Osteocyte (in vitro differentiated cells): ENCODE measurements at regions not wholly inside any gene's neighbourhood (a gene's known extent, or its start where the extent isn't known, plus 50 kb on each side); places are given as distances from the start of the nearest gene placed in this dataset.

Experiments used
- DNase-seq: peaks from one replicate; pipeline ENCODE4 v3.0.0; 2021; ENCODE audit warnings: mixed read lengths; ENCODE audit not compliant: unreplicated experiment; ENCODE audit errors: extremely low spot score
- H3K27ac Mint-ChIP-seq: one replicate; pipeline ENCODE4 v1.8.0; 2021; ENCODE audit warnings: mild to moderate bottlenecking, mixed read lengths; ENCODE audit not compliant: unreplicated experiment
- H3K27me3 Mint-ChIP-seq: one replicate; pipeline ENCODE4 v1.8.0; 2021; ENCODE audit warnings: mixed read lengths; ENCODE audit not compliant: unreplicated experiment
- H3K36me3 Mint-ChIP-seq: one replicate; pipeline ENCODE4 v1.8.0; 2021; ENCODE audit warnings: mixed read lengths; ENCODE audit not compliant: unreplicated experiment
- H3K4me1 Mint-ChIP-seq: one replicate; pipeline ENCODE4 v1.8.0; 2021; ENCODE audit warnings: mixed read lengths; ENCODE audit not compliant: unreplicated experiment
- H3K4me3 Mint-ChIP-seq: one replicate; pipeline ENCODE4 v1.8.0; 2021; ENCODE audit warnings: mild to moderate bottlenecking, moderate library complexity, mixed read lengths; ENCODE audit not compliant: unreplicated experiment
- H3K9me3 Mint-ChIP-seq: one replicate; pipeline ENCODE4 v1.8.0; 2021; ENCODE audit warnings: mixed read lengths; ENCODE audit not compliant: unreplicated experiment
- CTCF ChIP-seq: fragments of 200-600 bp; sonication (generic); IDR thresholded peaks from 2 replicates; pipeline ENCODE4 v1.5.0; 2021; ENCODE audit warnings: antibody characterized with exemption, mild to moderate bottlenecking, moderate library complexity

GRCh38 chr2:235139956-235140800, 188.4 kb downstream of the SH3BP4 start:
- Mint-ChIP-seq H3K27me3 (peaks cover 12% of the 10 kb centered on the region), H3K27ac (no peak overlapping the region), H3K4me1 (peaks cover 2% of the 10 kb centered on the region), H3K9me3 (no peaks in the 10 kb centered on the region), H3K4me3 (no peak overlapping the region), H3K36me3 (no peaks in the 10 kb centered on the region)
- peak; percentile 75 for DNase-seq
- no peak for TF ChIP-seq CTCF

GRCh38 chr2:235140801-235141081, 188.9 kb downstream of the SH3BP4 start:
- Mint-ChIP-seq H3K9me3 (no peaks in the 10 kb centered on the region), H3K27me3 (peaks cover 12% of the 10 kb centered on the region), H3K27ac (no peak overlapping the region), H3K4me1 (peaks cover 2% of the 10 kb centered on the region), H3K36me3 (no peaks in the 10 kb centered on the region), H3K4me3 (no peak overlapping the region)
- no peak for TF ChIP-seq CTCF
- peak; percentile 62 for DNase-seq

GRCh38 chr2:235141411-235142128, 189.8 kb downstream of the SH3BP4 start:
- no peaks in the 10 kb centered on the region for H3K36me3 Mint-ChIP-seq
- no peaks in the 10 kb centered on the region for H3K9me3 Mint-ChIP-seq
- no peak overlapping the region for H3K27ac Mint-ChIP-seq
- no peak overlapping the region for H3K4me3 Mint-ChIP-seq
- no peak for TF ChIP-seq CTCF
- H3K4me1 Mint-ChIP-seq: no peaks in the 10 kb centered on the region
- DNase-seq: peak; percentile 69
- peaks cover 12% of the 10 kb centered on the region for H3K27me3 Mint-ChIP-seq

- Mint-ChIP-seq H3K36me3 (no peaks in the 10 kb centered on the region), H3K4me1 (no peaks in the 10 kb centered on the region), H3K4me3 (no peak overlapping the region), H3K27ac (no peak overlapping the region), H3K9me3 (no peaks in the 10 kb centered on the region), H3K27me3 (peaks cover 12% of the 10 kb centered on the region)
- DNase-seq: peak; percentile 15
- no peak for TF ChIP-seq CTCF
These were observed 190.8 kb downstream of the SH3BP4 start for GRCh38 chr2:235142601-235143000.

- Mint-ChIP-seq H3K4me1 (no peaks in the 10 kb centered on the region), H3K36me3 (no peaks in the 10 kb centered on the region), H3K4me3 (no peak overlapping the region), H3K27ac (no peak overlapping the region), H3K9me3 (no peaks in the 10 kb centered on the region), H3K27me3 (peaks cover 18% of the 10 kb centered on the region)
- no peak for TF ChIP-seq CTCF
- peak; percentile 54 for DNase-seq
These were observed 192.0 kb downstream of the SH3BP4 start for GRCh38 chr2:235143789-235144188.
